ENCODE measurements at regions not wholly inside any gene's neighbourhood (a gene's known extent, or its start where the extent isn't known, plus 50 kb on each side); places are given as distances from the start of the nearest gene placed in this dataset.

DNA sequence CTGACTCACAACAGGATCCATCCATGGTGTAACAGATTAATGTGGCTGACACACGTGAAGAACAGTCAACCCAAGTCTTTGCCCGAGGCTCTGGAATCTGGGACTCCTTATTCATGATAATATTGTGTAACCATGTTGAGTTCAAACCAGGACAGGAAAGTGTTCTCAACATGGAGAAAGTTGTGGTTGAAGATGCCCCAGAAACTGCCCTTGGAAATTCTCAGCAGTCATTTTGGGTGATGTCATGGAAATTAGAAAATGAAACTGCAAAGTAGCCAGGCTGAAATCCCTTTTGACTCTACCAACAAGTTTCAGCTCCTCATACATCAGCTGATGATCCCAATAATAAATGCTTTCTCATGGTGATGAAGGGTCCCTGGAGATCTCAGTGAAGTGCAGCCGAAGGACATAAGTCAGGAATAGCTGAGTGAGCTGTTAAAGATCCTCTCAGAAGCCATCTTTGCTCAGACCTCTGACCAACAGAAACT is 307.7 kb downstream of the TNS1 start:
- 12% methylated on average over 3 of the region's 3 CpGs for WGBS (ENCODE audit: insufficient coverage, insufficient replicate concordance, low lambda C conversion rate, missing lambda C conversion rate)
- ChIA-PET CTCF (no interaction called here), SMC1A (ENCODE audit: uncharacterized antibody, unreplicated experiment) (no interaction called here), POLR2A (interaction anchor here (0.6 kb wide), 1 partner anchor 1440 kb away, joined by 3 read pairs; no protein-coding TSS in a partner anchor), RAD21 (ENCODE audit: unreplicated experiment) (no interaction called here)
- no peak; the same call in 2 of the 3 replicates for ATAC-seq
- no peaks in the 10 kb centered on the region for H3K36me3 ChIP-seq (ENCODE audit: control insufficient read depth in 2 of 2, insufficient read depth in 2 of 2, low read length in 1 of 2)
- DNase-seq (ENCODE audit: low read depth, low spot score): no peak
- H3K79me2 ChIP-seq (ENCODE audit: control insufficient read depth, insufficient read depth, low read length): no peaks in the 10 kb centered on the region
- intact Hi-C loops (cut with micrococcal nuclease; ENCODE audit: unreplicated experiment) (no loop called here), in situ Hi-C loops (cut with MboI) (no loop called here)
- H3K27ac ChIP-seq (ENCODE audit: control insufficient read depth, insufficient read depth): no peak overlapping the region
- TF ChIP-seq RBBP5 (conservative IDR thresholded peaks at IDR 0.05) (no peak), ATF7 (IDR thresholded peaks at IDR 0.05; ENCODE audit: low read depth) (0 out of 2 replicates have a peak, but pooled peaks have one; percentile 27), RUNX3 (IDR thresholded peaks at IDR 0.05; ENCODE audit: low read length) (peak; percentile 39; the same call in 1 of the 2 replicates)
- TF ChIP-seq, protein P1, sequence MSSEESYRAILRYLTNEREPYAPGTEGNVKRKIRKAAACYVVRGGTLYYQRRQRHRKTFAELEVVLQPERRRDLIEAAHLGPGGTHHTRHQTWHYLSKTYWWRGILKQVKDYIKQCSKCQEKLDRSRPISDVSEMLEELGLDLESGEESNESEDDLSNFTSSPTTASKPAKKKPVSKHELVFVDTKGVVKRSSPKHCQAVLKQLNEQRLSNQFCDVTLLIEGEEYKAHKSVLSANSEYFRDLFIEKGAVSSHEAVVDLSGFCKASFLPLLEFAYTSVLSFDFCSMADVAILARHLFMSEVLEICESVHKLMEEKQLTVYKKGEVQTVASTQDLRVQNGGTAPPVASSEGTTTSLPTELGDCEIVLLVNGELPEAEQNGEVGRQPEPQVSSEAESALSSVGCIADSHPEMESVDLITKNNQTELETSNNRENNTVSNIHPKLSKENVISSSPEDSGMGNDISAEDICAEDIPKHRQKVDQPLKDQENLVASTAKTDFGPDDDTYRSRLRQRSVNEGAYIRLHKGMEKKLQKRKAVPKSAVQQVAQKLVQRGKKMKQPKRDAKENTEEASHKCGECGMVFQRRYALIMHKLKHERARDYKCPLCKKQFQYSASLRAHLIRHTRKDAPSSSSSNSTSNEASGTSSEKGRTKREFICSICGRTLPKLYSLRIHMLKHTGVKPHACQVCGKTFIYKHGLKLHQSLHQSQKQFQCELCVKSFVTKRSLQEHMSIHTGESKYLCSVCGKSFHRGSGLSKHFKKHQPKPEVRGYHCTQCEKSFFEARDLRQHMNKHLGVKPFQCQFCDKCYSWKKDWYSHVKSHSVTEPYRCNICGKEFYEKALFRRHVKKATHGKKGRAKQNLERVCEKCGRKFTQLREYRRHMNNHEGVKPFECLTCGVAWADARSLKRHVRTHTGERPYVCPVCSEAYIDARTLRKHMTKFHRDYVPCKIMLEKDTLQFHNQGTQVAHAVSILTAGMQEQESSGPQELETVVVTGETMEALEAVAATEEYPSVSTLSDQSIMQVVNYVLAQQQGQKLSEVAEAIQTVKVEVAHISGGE (CRISPR knock-in tag; IDR thresholded peaks at IDR 0.05): no peak
- FAIRE-seq: peak; percentile 13
- no TSS peak for BruUV-seq (replicated peaks)
- H3K4me2 ChIP-seq (ENCODE audit: control insufficient read depth, insufficient read depth): no peak overlapping the region
- no peak overlapping the region for H3K4me3 ChIP-seq
- H3K4me1 ChIP-seq (ENCODE audit: control insufficient read depth, insufficient read depth, low read length): no peaks in the 10 kb centered on the region
- no peaks in the 10 kb centered on the region for H4K20me1 ChIP-seq (ENCODE audit: control insufficient read depth, insufficient read depth)
- H3K9ac ChIP-seq (ENCODE audit: control insufficient read depth, insufficient read depth, low read length): no peak overlapping the region
- H3K9me3 ChIP-seq (replicated peaks; ENCODE audit: control insufficient read depth, insufficient read depth, low read length): no peaks in the 10 kb centered on the region
- H2AFZ ChIP-seq (ENCODE audit: control insufficient read depth, low read depth, low read length): no peak overlapping the region
- H3K27me3 ChIP-seq (replicated peaks in 1 of 2; ENCODE audit: control insufficient read depth in 2 of 2, insufficient read depth in 2 of 2, low read length in 1 of 2): 0 out of 4 replicates have a peak, but pooled peaks cover 0 to 5% of the 10 kb centered on the region in 2 experiments

DNA sequence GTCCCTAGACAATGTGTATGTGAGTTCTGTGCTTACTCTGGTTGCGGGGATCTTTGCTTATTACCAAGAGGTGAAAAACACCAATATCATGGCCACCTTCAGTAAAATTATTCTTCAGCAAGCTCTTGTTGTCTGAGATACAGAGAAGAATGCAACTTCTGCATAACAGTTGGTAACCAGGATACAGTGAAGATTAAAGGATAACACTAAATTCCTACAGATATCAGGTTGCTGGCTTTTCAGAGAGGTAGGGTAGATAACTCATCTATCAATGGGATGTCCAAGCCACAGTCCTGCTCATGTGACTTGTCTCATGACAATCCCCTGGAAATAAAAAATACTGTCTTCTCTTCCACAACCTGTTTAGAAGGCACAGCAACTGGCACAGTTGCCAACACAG is 308.5 kb downstream of the TNS1 start:
- in situ Hi-C loops (cut with MboI): no loop called here
- 100% methylated on average over 1 of the region's 1 CpG for WGBS (ENCODE audit: insufficient coverage, insufficient replicate concordance, low lambda C conversion rate, missing lambda C conversion rate)
- RAD21 ChIA-PET (ENCODE audit: unreplicated experiment): no interaction called here

More for the DNA sequence above, 308.5 kb downstream of the TNS1 start:
- Histone ChIP-seq H4K20me1 (ENCODE audit: control insufficient read depth, insufficient read depth) (no peaks in the 10 kb centered on the region), H3K27ac (ENCODE audit: control insufficient read depth, insufficient read depth) (no peak overlapping the region), H3K79me2 (ENCODE audit: control insufficient read depth, insufficient read depth, low read length) (no peaks in the 10 kb centered on the region), H3K4me2 (ENCODE audit: control insufficient read depth, insufficient read depth) (no peak overlapping the region), H3K4me1 (ENCODE audit: control insufficient read depth, insufficient read depth, low read length) (no peaks in the 10 kb centered on the region), H3K9me3 (replicated peaks; ENCODE audit: control insufficient read depth, insufficient read depth, low read length) (no peaks in the 10 kb centered on the region), H2AFZ (ENCODE audit: control insufficient read depth, low read depth, low read length) (no peak overlapping the region), H3K27me3 (replicated peaks in 1 of 2; ENCODE audit: control insufficient read depth in 2 of 2, insufficient read depth in 2 of 2, low read length in 1 of 2) (no peaks in the 10 kb centered on the region), H3K4me3 (no peak overlapping the region), H3K36me3 (ENCODE audit: control insufficient read depth in 2 of 2, insufficient read depth in 2 of 2, low read length in 1 of 2) (no peaks in the 10 kb centered on the region), H3K9ac (ENCODE audit: control insufficient read depth, insufficient read depth, low read length) (no peak overlapping the region)
- intact Hi-C loops (cut with micrococcal nuclease; ENCODE audit: unreplicated experiment): no loop called here
- no peak for DNase-seq (ENCODE audit: low read depth, low spot score)
- ChIA-PET POLR2A (no interaction called here), CTCF (no interaction called here), SMC1A (ENCODE audit: uncharacterized antibody, unreplicated experiment) (no interaction called here)
- FAIRE-seq: no peak
- no TSS peak for BruUV-seq (replicated peaks)
- TF ChIP-seq SMC3 (IDR thresholded peaks at IDR 0.05; ENCODE audit: borderline replicate concordance, low read length) (no peak), CHD1 (IDR thresholded peaks at IDR 0.05; ENCODE audit: low read depth, low read length) (no peak), WRNIP1 (IDR thresholded peaks at IDR 0.05; ENCODE audit: borderline replicate concordance, low read depth, low read length) (no peak), JUNB (IDR thresholded peaks at IDR 0.05) (no peak), CREB1 (IDR thresholded peaks at IDR 0.05; ENCODE audit: low read depth) (no peak), FOXK2 (IDR thresholded peaks at IDR 0.05) (no peak)
- TF ChIP-seq, protein P1 (CRISPR knock-in tag; IDR thresholded peaks at IDR 0.05): no peak
- ATAC-seq: no peak

Measured in GM12878 (cell line).